Ascending aorta (tissue), 2 donors: ENCODE measurements at regions not wholly inside any gene's neighbourhood (a gene's known extent, or its start where the extent isn't known, plus 50 kb on each side); places are given as distances from the start of the nearest gene placed in this dataset.

Experiments used
- DNase-seq, 2 donors: peaks; one replicate each; pipeline ENCODE4 v3.0.0-alpha.2; 2019; ENCODE audit warnings: low spot score in 2 of 2
- H3K27ac ChIP-seq, 2 donors: fragments of 200-600 bp; sonication (generic); one replicate each; pipeline ENCODE4 v1.5.1; 2016 to 2017; ENCODE audit warnings: mild to moderate bottlenecking in 1 of 2
- H3K27me3 ChIP-seq: fragments of 200-600 bp; sonication (generic); one replicate; pipeline ENCODE4 v1.5.1; 2017
- H3K36me3 ChIP-seq, 2 donors: fragments of 200-600 bp; sonication (generic); one replicate each; pipeline ENCODE4 v1.5.1; 2016
- H3K4me1 ChIP-seq, 2 donors: fragments of 200-600 bp; sonication (generic); one replicate each; pipeline ENCODE4 v1.5.1; 2016 to 2017; ENCODE audit warnings: mild to moderate bottlenecking in 1 of 2
- H3K4me3 ChIP-seq, 2 donors: fragments of 200-600 bp; sonication (generic); one replicate each; pipeline ENCODE4 v1.5.1; 2016 to 2017; ENCODE audit warnings: mild to moderate bottlenecking in 1 of 2
- H3K9me3 ChIP-seq, 2 donors: fragments of 200-600 bp; sonication (generic); one replicate each; pipeline ENCODE4 v1.5.1; 2016
- CTCF ChIP-seq, 3 experiments: fragments of 200-600 bp in 2 of 3; fragments of 450-650 bp in 1 of 3; sonication (generic) in 2 of 3; IDR thresholded peaks; one replicate each; pipeline ENCODE4 v1.5.1; 2016 to 2019; ENCODE audit warnings: antibody characterized with exemption in 3 of 3, mild to moderate bottlenecking in 1 of 3, moderate library complexity in 1 of 3
- intact Hi-C: fragments of 100-400 bp; cut with DNase I; formaldehyde crosslinking; loops from one replicate; pipeline ENCODE4 v1.15.1; 2023

DNA sequence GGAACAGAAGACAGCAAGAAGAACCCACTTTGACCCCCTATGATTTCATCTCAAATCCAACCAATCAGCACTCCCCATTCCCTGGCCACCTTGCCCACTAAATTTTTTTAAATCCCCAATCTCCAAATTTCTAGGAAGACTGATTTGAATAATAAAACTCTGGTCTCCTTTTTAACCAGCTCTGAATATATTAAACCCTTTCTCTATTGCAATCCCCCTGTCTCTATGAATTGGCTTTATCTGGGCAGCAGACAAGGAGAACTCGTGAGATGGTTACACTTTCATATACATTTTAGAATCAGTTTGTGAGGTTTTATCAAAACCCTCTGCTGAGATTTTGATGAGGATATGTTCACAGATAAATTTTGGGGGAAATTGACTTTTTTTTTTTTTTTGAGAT is 90.3 kb upstream of the TRIM24 start:
- DNase-seq, result no peak
- H3K4me1 ChIP-seq, result no peaks in the 10 kb centered on the region
- no peaks in the 10 kb centered on the region for H3K36me3 ChIP-seq
- TF ChIP-seq CTCF (IDR thresholded peaks at IDR 0.05), result no peak
- H3K27ac ChIP-seq, result no peak overlapping the region
- peaks cover 7 to 9% of the 10 kb centered on the region in 2 donors for H3K9me3 ChIP-seq
- H3K4me3 ChIP-seq, result no peak overlapping the region
- no peaks in the 10 kb centered on the region for H3K27me3 ChIP-seq
- intact Hi-C loops, result no loop called here

DNA sequence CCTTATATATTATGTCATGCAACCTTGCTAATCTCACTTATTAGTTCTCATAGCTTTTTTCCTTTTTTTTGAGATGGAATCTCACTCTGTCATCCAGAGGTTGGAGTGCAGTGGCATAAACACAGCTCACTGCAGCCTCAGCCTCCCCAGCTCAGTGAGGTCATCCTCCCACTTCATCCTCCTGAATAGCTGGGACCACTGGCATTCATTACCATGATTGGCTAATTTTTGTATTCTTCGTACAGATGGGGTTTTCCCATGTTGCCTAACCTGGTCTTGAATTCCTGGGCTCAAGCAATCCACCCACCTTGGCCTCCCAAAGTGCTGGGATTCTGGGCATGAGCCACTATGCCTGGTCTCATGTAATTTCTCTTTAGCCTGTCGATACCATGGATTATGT is 89.1 kb upstream of the TRIM24 start:
- no peak for TF ChIP-seq CTCF (IDR thresholded peaks at IDR 0.05)
- H3K27ac ChIP-seq, result no peak overlapping the region

GRCh38 chr7:138374119-138374693 is 85.9 kb upstream of the TRIM24 start:
- H3K4me3 ChIP-seq, result no peak overlapping the region
- H3K27me3 ChIP-seq, result no peaks in the 10 kb centered on the region
- H3K36me3 ChIP-seq, result no peaks in the 10 kb centered on the region
- DNase-seq, result no peak
- TF ChIP-seq CTCF (IDR thresholded peaks at IDR 0.05), result no peak
- no peak overlapping the region for H3K27ac ChIP-seq
- peaks cover 7% of the 10 kb centered on the region in 2 donors for H3K9me3 ChIP-seq
- H3K4me1 ChIP-seq, result no peaks in the 10 kb centered on the region
- intact Hi-C loops, result no loop called here

More for the DNA sequence above, 89.1 kb upstream of the TRIM24 start:
- Histone ChIP-seq H3K36me3 (no peaks in the 10 kb centered on the region), H3K9me3 (peaks cover 7 to 9% of the 10 kb centered on the region in 2 donors), H3K27me3 (no peaks in the 10 kb centered on the region), H3K4me1 (no peaks in the 10 kb centered on the region), H3K4me3 (no peak overlapping the region)
- no peak for DNase-seq
- intact Hi-C loops, result no loop called here

- no peak for DNase-seq
- TF ChIP-seq CTCF (IDR thresholded peaks at IDR 0.05), result no peak
- Histone ChIP-seq H3K4me1 (no peaks in the 10 kb centered on the region), H3K36me3 (no peaks in the 10 kb centered on the region), H3K27me3 (no peaks in the 10 kb centered on the region), H3K4me3 (no peak overlapping the region), H3K9me3 (no peaks in the 10 kb centered on the region), H3K27ac (no peak overlapping the region)
- intact Hi-C loops, result no loop called here
Observed at GRCh38 chr7:138377306-138377705, 82.8 kb upstream of the TRIM24 start.

DNA sequence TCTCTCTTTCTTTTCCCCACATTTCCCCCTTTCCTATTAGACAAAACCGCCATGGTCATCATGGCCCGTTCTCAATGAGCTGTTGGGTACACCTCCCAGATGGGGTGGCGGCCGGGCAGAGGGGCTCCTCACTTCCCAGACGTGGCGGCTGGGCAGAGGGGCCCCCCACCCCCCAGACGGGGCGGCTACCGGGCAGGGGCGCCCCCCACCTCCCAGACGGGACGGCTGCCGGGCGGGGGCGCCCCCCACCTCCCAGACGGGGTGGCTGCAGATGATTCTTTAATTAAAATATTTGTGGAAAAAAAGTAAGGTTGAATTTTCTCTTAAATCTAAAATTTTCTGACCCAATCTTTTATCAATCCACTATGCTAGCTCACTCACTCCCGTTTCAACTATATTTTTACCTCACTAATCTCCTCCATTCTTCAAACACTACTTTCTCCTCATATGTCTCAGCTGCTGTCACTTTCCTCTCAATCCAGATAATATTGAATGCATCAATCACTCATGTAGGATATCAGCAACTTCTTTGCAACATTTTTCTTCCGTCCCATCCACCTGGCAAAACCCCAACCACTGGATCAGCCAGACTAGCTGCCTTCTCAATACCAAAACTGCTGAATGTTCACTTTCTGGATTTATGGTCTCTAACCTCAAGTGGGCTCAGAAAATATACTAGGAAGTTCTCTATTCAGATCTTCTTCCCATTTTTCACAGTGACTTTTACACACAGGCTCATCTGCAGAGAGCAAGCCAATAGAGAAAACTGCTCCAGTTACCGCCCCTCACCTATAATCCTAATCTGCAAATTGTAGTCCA is 81.1 kb upstream of the TRIM24 start:
- Histone ChIP-seq H3K36me3 (no peaks in the 10 kb centered on the region), H3K4me1 (no peaks in the 10 kb centered on the region), H3K4me3 (no peak overlapping the region), H3K9me3 (no peaks in the 10 kb centered on the region), H3K27me3 (no peaks in the 10 kb centered on the region), H3K27ac (no peak overlapping the region)
- no peak for DNase-seq
- TF ChIP-seq CTCF (IDR thresholded peaks at IDR 0.05), result no peak
- intact Hi-C loops, result no loop called here
